Uterus (tissue), 2 donors: ENCODE measurements at regions not wholly inside any gene's neighbourhood (a gene's known extent, or its start where the extent isn't known, plus 50 kb on each side); places are given as distances from the start of the nearest gene placed in this dataset.

Source experiments
- CTCF ChIP-seq, 4 experiments: fragments of 200-600 bp in 2 of 4; fragments of 450-650 bp in 2 of 4; sonication (generic) in 2 of 4; IDR thresholded peaks; one replicate each; pipeline ENCODE4 v1.5.1; 2016 to 2019; ENCODE audit warnings: antibody characterized with exemption in 4 of 4, mild to moderate bottlenecking in 2 of 4, moderate library complexity in 1 of 4
- POLR2A ChIP-seq, 2 donors: fragments of 450-650 bp; IDR thresholded peaks; one replicate each; pipeline ENCODE4 v1.6.1; 2016; ENCODE audit warnings: antibody characterized with exemption in 2 of 2, mild to moderate bottlenecking in 1 of 2, moderate library complexity in 1 of 2

GRCh38 chr11:71117311-71117710, 135.1 kb downstream of the SHANK2 start:
- TF ChIP-seq POLR2A (IDR thresholded peaks at IDR 0.05) (no peak), CTCF (IDR thresholded peaks at IDR 0.05) (no peak)
